ENCODE measurements at regions not wholly inside any gene's neighbourhood (a gene's known extent, or its start where the extent isn't known, plus 50 kb on each side); places are given as distances from the start of the nearest gene placed in this dataset.

GRCh38 chr17:83159204-83160049, 80.0 kb downstream of the METRNL start:
- no peak for TF ChIP-seq CTCF (IDR thresholded peaks at IDR 0.05)
- TF ChIP-seq POLR2AphosphoS5 (IDR thresholded peaks at IDR 0.05): no peak

All from stomach (tissue), 4 donors.